Memory B cell (primary cell): ENCODE measurements at regions not wholly inside any gene's neighbourhood (a gene's known extent, or its start where the extent isn't known, plus 50 kb on each side); places are given as distances from the start of the nearest gene placed in this dataset.

ENCODE experiments used
- ATAC-seq: fragments of 150-1000 bp; cut with Tn5 transposase; 2 replicates; pipeline ENCODE4 v1.10.0; 2021; ENCODE audit warnings: low read depth, mild to moderate bottlenecking, moderate library complexity
- DNase-seq, 2 donors: peaks; one replicate each; pipeline ENCODE4 v3.0.0; 2022; ENCODE audit warnings: low spot score in 2 of 2
- H3K27ac Mint-ChIP-seq: one replicate; pipeline ENCODE4 v1.8.0; 2022; ENCODE audit warnings: mild to moderate bottlenecking, moderate library complexity, mixed read lengths
- H3K27me3 Mint-ChIP-seq: one replicate; pipeline ENCODE4 v1.8.0; 2022; ENCODE audit warnings: mixed read lengths
- H3K36me3 Mint-ChIP-seq: one replicate; pipeline ENCODE4 v1.8.0; 2022; ENCODE audit warnings: mild to moderate bottlenecking, mixed read lengths
- H3K4me1 Mint-ChIP-seq: one replicate; pipeline ENCODE4 v1.8.0; 2022; ENCODE audit warnings: mixed read lengths
- H3K4me3 Mint-ChIP-seq: one replicate; pipeline ENCODE4 v1.8.0; 2022; ENCODE audit warnings: mild to moderate bottlenecking, moderate library complexity, mixed read lengths
- H3K9me3 Mint-ChIP-seq: one replicate; pipeline ENCODE4 v1.8.0; 2022; ENCODE audit warnings: mixed read lengths

DNA sequence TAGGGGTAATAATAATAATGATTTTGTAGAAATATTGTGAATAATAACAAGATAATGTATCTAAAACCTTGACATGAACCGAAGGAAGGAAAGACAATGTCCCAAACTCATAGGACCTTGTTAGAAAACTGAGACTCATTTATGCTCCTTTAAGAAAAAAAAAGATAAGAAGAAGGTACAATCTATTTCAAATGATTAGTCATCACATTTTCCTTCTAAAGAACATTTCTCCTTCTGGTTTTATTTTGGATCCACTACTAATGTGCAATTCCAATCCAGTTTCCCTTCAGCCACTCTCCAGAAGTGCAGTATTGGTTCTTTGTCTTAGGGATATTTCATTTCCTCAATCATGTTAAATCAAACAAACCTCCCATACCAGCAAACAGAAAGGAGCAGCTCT is 526.7 kb downstream of the FUT8 start:
- Mint-ChIP-seq H3K9me3 (no peaks in the 10 kb centered on the region), H3K27ac (no peak overlapping the region), H3K4me1 (peaks cover 2% of the 10 kb centered on the region), H3K36me3 (no peaks in the 10 kb centered on the region), H3K27me3 (peaks cover 9% of the 10 kb centered on the region), H3K4me3 (no peak overlapping the region)
- no peak for DNase-seq
- ATAC-seq, result no peak

DNA sequence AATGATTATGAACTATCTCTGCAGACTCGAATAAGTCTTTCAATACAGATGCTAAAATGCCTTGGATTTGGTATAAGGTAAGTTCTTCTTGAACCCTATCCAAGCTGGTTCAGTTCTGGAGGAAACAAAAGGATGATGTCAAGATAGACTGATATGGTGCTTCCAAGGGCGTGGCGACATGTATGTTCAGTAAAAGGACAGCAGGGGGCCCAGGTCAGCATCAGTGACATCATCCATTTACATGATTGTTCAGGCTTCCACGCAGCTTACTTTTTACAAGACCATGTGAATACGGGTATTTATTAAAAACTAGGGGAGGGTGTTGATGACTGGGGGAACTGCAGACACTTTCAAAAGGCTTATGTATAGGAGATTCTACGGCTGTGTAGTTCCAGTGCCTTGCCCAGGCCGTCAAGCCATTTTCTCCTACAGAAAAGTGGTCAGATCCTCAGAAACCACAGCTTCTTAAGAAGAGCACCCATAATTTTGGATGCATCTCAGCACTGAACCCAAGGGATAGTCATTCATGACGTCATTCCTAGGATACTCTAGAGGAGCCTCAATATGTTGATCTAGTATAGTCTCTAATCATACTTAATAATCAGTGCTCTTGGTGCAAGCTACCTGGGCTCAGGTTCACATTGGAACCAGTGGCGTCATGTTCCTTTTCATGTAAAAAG is 527.7 kb downstream of the FUT8 start:
- DNase-seq (no peak), ATAC-seq (peak; percentile 63)

DNA sequence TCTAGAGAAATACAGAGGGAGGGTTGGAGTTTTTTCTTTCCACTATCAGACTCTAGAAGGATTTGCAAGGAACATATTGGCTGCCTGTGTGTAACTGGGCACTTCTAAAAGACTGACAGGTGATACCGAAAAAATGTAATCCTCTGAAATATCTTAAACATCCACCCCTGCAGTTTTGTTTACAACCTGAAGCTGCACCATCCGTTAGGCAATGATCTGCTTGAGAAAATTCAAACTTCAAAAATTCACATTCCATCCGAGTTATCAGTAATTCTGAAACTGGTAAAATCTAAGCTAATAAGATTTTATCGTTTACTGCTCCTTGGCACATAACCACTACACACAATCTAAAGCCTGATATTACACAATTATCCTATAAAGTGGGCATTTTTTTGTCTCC is 528.6 kb downstream of the FUT8 start:
- Mint-ChIP-seq H3K4me3 (no peak overlapping the region), H3K4me1 (peaks cover 2% of the 10 kb centered on the region), H3K36me3 (no peaks in the 10 kb centered on the region), H3K27ac (no peak overlapping the region), H3K27me3 (peaks cover 13% of the 10 kb centered on the region), H3K9me3 (no peaks in the 10 kb centered on the region)
- ATAC-seq (no peak), DNase-seq (no peak)

More for the DNA sequence above, 527.7 kb downstream of the FUT8 start:
- Mint-ChIP-seq H3K27ac (no peak overlapping the region), H3K4me3 (no peak overlapping the region), H3K36me3 (no peaks in the 10 kb centered on the region), H3K4me1 (peaks cover 2% of the 10 kb centered on the region), H3K9me3 (no peaks in the 10 kb centered on the region), H3K27me3 (peaks cover 10% of the 10 kb centered on the region)

GRCh38 chr14:65943150-65943549 is 530.6 kb downstream of the FUT8 start:
- H3K4me1 Mint-ChIP-seq, result no peaks in the 10 kb centered on the region
- no peaks in the 10 kb centered on the region for H3K36me3 Mint-ChIP-seq
- DNase-seq (no peak), ATAC-seq (no peak)
- H3K9me3 Mint-ChIP-seq, result no peaks in the 10 kb centered on the region
- H3K4me3 Mint-ChIP-seq, result no peak overlapping the region
- H3K27ac Mint-ChIP-seq, result no peak overlapping the region
- H3K27me3 Mint-ChIP-seq, result peaks cover 15% of the 10 kb centered on the region

GRCh38 chr14:65943916-65944410 is 531.4 kb downstream of the FUT8 start:
- H3K4me3 Mint-ChIP-seq, result no peak overlapping the region
- peaks cover 19% of the 10 kb centered on the region for H3K27me3 Mint-ChIP-seq

DNA sequence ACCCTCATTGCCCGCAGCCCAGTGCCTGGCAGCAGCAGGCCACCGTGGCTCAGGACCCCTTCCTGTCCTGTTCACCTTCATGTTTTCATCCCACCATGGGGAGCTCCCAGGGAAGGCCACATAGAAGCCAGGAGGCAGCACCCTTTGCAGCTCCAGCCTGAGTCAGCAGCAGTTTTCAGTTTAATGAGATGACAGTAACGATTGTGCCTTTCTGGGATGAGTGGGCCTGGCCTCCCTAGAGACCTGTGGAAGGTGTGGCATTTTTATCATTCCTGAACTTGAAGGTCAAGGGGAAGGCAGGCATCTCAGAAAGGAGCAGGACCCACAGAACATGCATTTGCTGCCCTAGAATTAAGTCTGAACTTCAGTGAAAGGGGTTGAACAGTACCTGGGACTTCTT is 532.8 kb downstream of the FUT8 start:
- Mint-ChIP-seq H3K27me3 (peaks cover 24% of the 10 kb centered on the region), H3K9me3 (no peaks in the 10 kb centered on the region), H3K27ac (no peak overlapping the region), H3K36me3 (no peaks in the 10 kb centered on the region), H3K4me3 (no peak overlapping the region), H3K4me1 (peaks cover 2% of the 10 kb centered on the region)
- no peak for DNase-seq
- no peak for ATAC-seq

More at GRCh38 chr14:65943916-65944410, 531.4 kb downstream of the FUT8 start:
- Mint-ChIP-seq H3K36me3 (no peaks in the 10 kb centered on the region), H3K4me1 (no peaks in the 10 kb centered on the region), H3K27ac (no peak overlapping the region), H3K9me3 (no peaks in the 10 kb centered on the region)
- DNase-seq, result no peak
- ATAC-seq, result no peak

GRCh38 chr14:65946494-65946893 is 534.0 kb downstream of the FUT8 start:
- no peak for ATAC-seq
- Mint-ChIP-seq H3K27ac (no peak overlapping the region), H3K4me3 (no peak overlapping the region), H3K36me3 (no peaks in the 10 kb centered on the region), H3K9me3 (no peaks in the 10 kb centered on the region), H3K4me1 (peaks cover 2% of the 10 kb centered on the region), H3K27me3 (peaks cover 23% of the 10 kb centered on the region)
- DNase-seq, result no peak

- no peak overlapping the region for H3K4me3 Mint-ChIP-seq
- H3K27me3 Mint-ChIP-seq, result peaks cover 21% of the 10 kb centered on the region
- H3K27ac Mint-ChIP-seq, result no peak overlapping the region
- peaks cover 2% of the 10 kb centered on the region for H3K4me1 Mint-ChIP-seq
- ATAC-seq (no peak), DNase-seq (no peak)
- no peaks in the 10 kb centered on the region for H3K9me3 Mint-ChIP-seq
- no peaks in the 10 kb centered on the region for H3K36me3 Mint-ChIP-seq
Observed at GRCh38 chr14:65948302-65948701, 535.8 kb downstream of the FUT8 start.

GRCh38 chr14:65949711-65950516 is 536.3 kb upstream of the CCDC196 start:
- no peaks in the 10 kb centered on the region for H3K36me3 Mint-ChIP-seq
- no peak overlapping the region for H3K4me3 Mint-ChIP-seq
- DNase-seq (no peak), ATAC-seq (no peak)
- no peaks in the 10 kb centered on the region for H3K9me3 Mint-ChIP-seq
- H3K27ac Mint-ChIP-seq, result no peak overlapping the region
- peaks cover 2% of the 10 kb centered on the region for H3K4me1 Mint-ChIP-seq
- H3K27me3 Mint-ChIP-seq, result peaks cover 21% of the 10 kb centered on the region

DNA sequence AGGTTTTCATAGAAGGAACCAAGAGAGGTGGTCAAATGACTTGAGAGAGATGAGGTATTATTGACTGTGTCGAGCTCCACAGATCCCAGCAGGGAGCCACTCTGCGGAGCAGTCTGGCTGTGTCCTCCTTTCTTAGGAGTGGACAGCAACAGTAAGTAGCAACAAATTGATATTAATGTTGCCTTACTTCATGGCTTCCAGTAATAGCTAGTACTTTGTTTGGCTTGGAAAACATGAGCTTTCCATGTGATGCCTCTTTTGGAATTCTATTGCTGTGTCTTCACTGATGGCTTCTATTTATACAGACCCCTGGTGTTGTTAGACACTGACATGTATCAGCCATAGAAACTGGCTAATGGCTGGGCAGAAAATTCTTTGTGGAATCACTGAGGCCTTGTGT is 531.2 kb upstream of the CCDC196 start:
- ATAC-seq (no peak), DNase-seq (no peak)
- H3K9me3 Mint-ChIP-seq, result no peaks in the 10 kb centered on the region
- H3K36me3 Mint-ChIP-seq, result no peaks in the 10 kb centered on the region
- peaks cover 3% of the 10 kb centered on the region for H3K27me3 Mint-ChIP-seq
- H3K27ac Mint-ChIP-seq, result no peak overlapping the region
- H3K4me3 Mint-ChIP-seq, result no peak overlapping the region
- H3K4me1 Mint-ChIP-seq, result no peaks in the 10 kb centered on the region

- no peak for ATAC-seq
- Mint-ChIP-seq H3K27me3 (peaks cover 10% of the 10 kb centered on the region), H3K27ac (no peak overlapping the region)
Observed at GRCh38 chr14:65957631-65958205, 528.5 kb upstream of the CCDC196 start.

DNA sequence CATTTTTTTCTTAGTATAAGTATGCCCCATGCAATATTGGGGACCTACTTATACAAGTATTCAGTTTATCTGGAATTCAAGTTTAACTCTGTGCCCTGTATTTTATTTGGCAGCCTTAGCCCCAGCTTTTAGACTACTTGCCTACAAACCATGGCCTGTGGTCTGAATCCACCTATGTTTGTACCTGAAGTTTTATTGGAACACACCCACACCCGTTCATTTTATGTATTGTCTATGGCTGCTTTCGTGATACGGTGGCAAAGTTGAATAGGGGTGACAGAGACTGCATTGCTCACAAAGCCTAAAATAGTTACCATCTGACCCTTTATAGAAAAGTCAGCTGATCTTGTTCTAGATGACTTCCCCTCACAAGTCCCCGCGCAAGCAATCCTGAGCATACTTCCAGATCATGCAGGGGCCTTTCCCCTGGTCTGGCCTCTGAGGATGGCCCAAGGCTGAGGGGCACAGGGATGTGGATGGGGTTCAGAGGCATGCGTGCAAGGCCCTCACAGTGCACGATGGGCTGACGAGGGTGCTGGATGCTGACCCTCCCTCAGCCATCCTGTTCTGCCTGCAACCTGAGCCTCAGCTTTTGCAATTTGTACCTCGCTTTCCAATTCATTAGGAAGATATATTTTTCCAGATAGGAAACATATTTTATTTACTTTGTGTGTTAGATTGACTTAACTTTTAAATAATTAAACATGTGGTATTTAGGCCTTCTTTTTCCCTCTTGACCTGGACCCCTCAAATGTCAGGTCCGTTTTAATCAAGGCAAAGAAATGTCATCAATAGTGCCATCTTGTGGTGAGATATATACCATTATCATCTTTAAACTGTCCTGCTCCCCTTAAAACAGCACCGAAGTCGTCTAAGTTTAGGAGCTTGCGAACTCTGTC is 527.3 kb upstream of the CCDC196 start:
- no peak overlapping the region for H3K4me3 Mint-ChIP-seq
- no peak overlapping the region for H3K27ac Mint-ChIP-seq
- peak in 1 of 2 donors; percentile 41 for DNase-seq
- peak; percentile 61 for ATAC-seq
- no peaks in the 10 kb centered on the region for H3K9me3 Mint-ChIP-seq
- peaks cover 13% of the 10 kb centered on the region for H3K27me3 Mint-ChIP-seq
- peaks cover 6% of the 10 kb centered on the region for H3K4me1 Mint-ChIP-seq
- H3K36me3 Mint-ChIP-seq, result no peaks in the 10 kb centered on the region

More at GRCh38 chr14:65957631-65958205, 528.5 kb upstream of the CCDC196 start:
- DNase-seq, result no peak
- Mint-ChIP-seq H3K4me3 (no peak overlapping the region), H3K36me3 (no peaks in the 10 kb centered on the region), H3K9me3 (no peaks in the 10 kb centered on the region), H3K4me1 (peaks cover 6% of the 10 kb centered on the region)

GRCh38 chr14:65959563-65960024 is 526.6 kb upstream of the CCDC196 start:
- no peak overlapping the region for H3K27ac Mint-ChIP-seq
- ATAC-seq (no peak), DNase-seq (no peak)
- H3K4me3 Mint-ChIP-seq, result no peak overlapping the region
- H3K4me1 Mint-ChIP-seq, result peaks cover 6% of the 10 kb centered on the region
- no peaks in the 10 kb centered on the region for H3K9me3 Mint-ChIP-seq
- H3K36me3 Mint-ChIP-seq, result no peaks in the 10 kb centered on the region
- H3K27me3 Mint-ChIP-seq, result peaks cover 13% of the 10 kb centered on the region
